NT2/D1 (cell line): ENCODE measurements at regions not wholly inside any gene's neighbourhood (a gene's known extent, or its start where the extent isn't known, plus 50 kb on each side); places are given as distances from the start of the nearest gene placed in this dataset.

Experiments
- SUZ12 ChIP-seq: IDR thresholded peaks from 2 replicates; pipeline ENCODE4 v1.6.1; 2011; ENCODE audit not compliant: insufficient read length, insufficient read depth; ENCODE audit errors: extremely low read depth
- YY1 ChIP-seq: IDR thresholded peaks from 2 replicates; pipeline ENCODE4 v1.6.1; 2011; ENCODE audit not compliant: insufficient read length, insufficient read depth
- ZNF274 ChIP-seq: IDR thresholded peaks from 2 replicates; pipeline ENCODE4 v1.6.1; 2011; ENCODE audit warnings: mild to moderate bottlenecking, low read depth, low read length

DNA sequence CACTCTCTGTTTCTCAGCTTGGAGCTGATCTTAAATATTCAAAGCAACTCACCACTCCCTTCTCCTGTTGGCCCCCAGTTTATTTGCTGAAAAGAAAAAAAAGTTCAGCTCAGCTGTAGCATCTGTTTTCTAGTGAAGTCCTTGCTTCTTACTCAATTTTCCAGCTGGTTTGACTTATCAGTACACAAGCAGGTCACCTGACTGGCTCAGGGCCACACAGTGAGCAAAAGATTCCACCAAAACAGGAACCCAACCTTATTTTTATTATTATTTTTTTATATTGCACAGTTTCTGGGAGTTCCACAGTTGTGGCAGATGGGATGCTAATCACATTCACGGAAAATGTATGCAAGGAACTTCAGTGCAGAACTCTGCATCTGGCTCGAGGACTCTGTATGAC lies 390.7 kb upstream of the RGMA start:
- no peak for TF ChIP-seq ZNF274
- no peak for TF ChIP-seq SUZ12
- no peak for TF ChIP-seq YY1
